ENCODE measurements at regions not wholly inside any gene's neighbourhood (a gene's known extent, or its start where the extent isn't known, plus 50 kb on each side); places are given as distances from the start of the nearest gene placed in this dataset.

- Histone ChIP-seq H3K4me1 (peaks cover 0 to 46% of the 10 kb centered on the region in 2 donors), H3K27ac (no peak overlapping the region)
- TF ChIP-seq CTCF (IDR thresholded peaks at IDR 0.05) = no peak
These were observed 151.9 kb downstream of the MACROH2A1 start for GRCh38 chr5:135246923-135247795.

DNA sequence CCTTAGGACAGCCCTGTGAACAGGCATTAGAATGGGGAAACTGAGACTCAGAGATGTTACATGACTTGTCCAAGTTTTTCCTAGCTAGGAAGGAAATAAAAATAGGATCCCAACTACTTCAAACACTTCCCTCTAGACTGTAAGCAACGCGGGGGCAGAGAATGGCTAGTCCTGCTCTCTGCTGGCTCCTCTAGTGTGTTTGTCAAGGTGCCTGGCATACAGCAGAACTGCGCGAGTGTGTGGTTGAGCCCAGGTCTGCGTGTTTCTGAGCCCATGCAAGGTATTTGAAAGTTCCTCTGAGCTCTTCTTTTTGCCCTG, 152.5 kb downstream of the MACROH2A1 start:
- no peaks in the 10 kb centered on the region for H3K36me3 ChIP-seq
- H3K9me3 ChIP-seq = no peaks in the 10 kb centered on the region
- no peak overlapping the region for H3K27ac ChIP-seq
- H3K4me3 ChIP-seq = no peak overlapping the region
- no peak for DNase-seq (ENCODE audit: low spot score)
- TF ChIP-seq CTCF (IDR thresholded peaks at IDR 0.05) = no peak
- peaks cover 0 to 52% of the 10 kb centered on the region in 2 donors for H3K4me1 ChIP-seq
- no peaks in the 10 kb centered on the region for H3K27me3 ChIP-seq

More at GRCh38 chr5:135246923-135247795, 151.9 kb downstream of the MACROH2A1 start:
- peak; percentile 57 for DNase-seq (ENCODE audit: low spot score)
- H3K27me3 ChIP-seq = no peaks in the 10 kb centered on the region
- no peak overlapping the region for H3K4me3 ChIP-seq
- no peaks in the 10 kb centered on the region for H3K9me3 ChIP-seq
- no peaks in the 10 kb centered on the region for H3K36me3 ChIP-seq

- no peak for TF ChIP-seq CTCF (IDR thresholded peaks at IDR 0.05)
- H3K27me3 ChIP-seq = no peaks in the 10 kb centered on the region
- DNase-seq (ENCODE audit: low spot score) = peak; percentile 48
- peaks cover 0 to 54% of the 10 kb centered on the region in 2 donors for H3K4me1 ChIP-seq
- no peaks in the 10 kb centered on the region for H3K9me3 ChIP-seq
- H3K36me3 ChIP-seq = no peaks in the 10 kb centered on the region
- no peak overlapping the region for H3K27ac ChIP-seq
- H3K4me3 ChIP-seq = no peak overlapping the region
These were observed 153.2 kb downstream of the MACROH2A1 start for GRCh38 chr5:135245521-135246499.

- H3K4me3 ChIP-seq = no peak overlapping the region
- DNase-seq (ENCODE audit: low spot score) = no peak
- H3K27ac ChIP-seq = peak overlapping the region in 1 of 2 donors; percentile 86
These were observed 154.4 kb downstream of the MACROH2A1 start for GRCh38 chr5:135244620-135245021.

More at GRCh38 chr5:135244620-135245021, 154.4 kb downstream of the MACROH2A1 start:
- Histone ChIP-seq H3K36me3 (no peaks in the 10 kb centered on the region), H3K4me1 (peaks cover 0 to 58% of the 10 kb centered on the region in 2 donors), H3K9me3 (no peaks in the 10 kb centered on the region), H3K27me3 (no peaks in the 10 kb centered on the region)
- no peak for TF ChIP-seq CTCF (IDR thresholded peaks at IDR 0.05)

Measured in right atrium auricular region (tissue), 2 donors.